GM18867 (cell line): ENCODE measurements at regions not wholly inside any gene's neighbourhood (a gene's known extent, or its start where the extent isn't known, plus 50 kb on each side); places are given as distances from the start of the nearest gene placed in this dataset.

ENCODE experiments used
- ATAC-seq: cut with Tn5 transposase; IDR thresholded peaks from one replicate; pipeline ENCODE4 v1.9.1; 2021; ENCODE audit warnings: mild to moderate bottlenecking, moderate library complexity; ENCODE audit not compliant: unreplicated experiment

GRCh38 chr2:225340923-225341322, 58.6 kb upstream of the NYAP2 start:
- ATAC-seq: no peak

GRCh38 chr2:225337183-225337582, 62.3 kb upstream of the NYAP2 start:
- no peak for ATAC-seq

GRCh38 chr2:225334514-225334913, 65.0 kb upstream of the NYAP2 start:
- no peak for ATAC-seq

GRCh38 chr2:225328192-225328591, 71.3 kb upstream of the NYAP2 start:
- no peak for ATAC-seq

GRCh38 chr2:225326969-225327368, 72.5 kb upstream of the NYAP2 start:
- no peak for ATAC-seq

GRCh38 chr2:225319872-225320271, 79.6 kb upstream of the NYAP2 start:
- no peak for ATAC-seq

GRCh38 chr2:225318440-225318839, 81.1 kb upstream of the NYAP2 start:
- ATAC-seq: no peak

- no peak for ATAC-seq
Observed at GRCh38 chr2:225317186-225317585, 82.3 kb upstream of the NYAP2 start.

GRCh38 chr2:225310745-225311144, 88.8 kb upstream of the NYAP2 start:
- ATAC-seq: no peak

GRCh38 chr2:225309516-225309915, 90.0 kb upstream of the NYAP2 start:
- no peak for ATAC-seq

- no peak for ATAC-seq
Observed at GRCh38 chr2:225296951-225297350, 102.6 kb upstream of the NYAP2 start.

- ATAC-seq: no peak
Observed at GRCh38 chr2:225295102-225295501, 104.4 kb upstream of the NYAP2 start.

- no peak for ATAC-seq
Observed at GRCh38 chr2:225293638-225294037, 105.9 kb upstream of the NYAP2 start.

GRCh38 chr2:225290757-225291400, 108.6 kb upstream of the NYAP2 start:
- ATAC-seq: no peak

GRCh38 chr2:225289659-225290058, 109.9 kb upstream of the NYAP2 start:
- ATAC-seq: no peak

- ATAC-seq: no peak
Observed at GRCh38 chr2:225288986-225289385, 110.5 kb upstream of the NYAP2 start.

GRCh38 chr2:225282858-225283710, 116.4 kb upstream of the NYAP2 start:
- peak; percentile 94 for ATAC-seq

GRCh38 chr2:225276207-225276606, 123.3 kb upstream of the NYAP2 start:
- ATAC-seq: peak; percentile 76

- no peak for ATAC-seq
Observed at GRCh38 chr2:225275443-225275842, 124.1 kb upstream of the NYAP2 start.

GRCh38 chr2:225274751-225275150, 124.8 kb upstream of the NYAP2 start:
- ATAC-seq: peak; percentile 35

- ATAC-seq: no peak
Observed at GRCh38 chr2:225272173-225272572, 127.3 kb upstream of the NYAP2 start.

- ATAC-seq: peak; percentile 100
Observed at GRCh38 chr2:225270861-225271260, 128.6 kb upstream of the NYAP2 start.
